ENCODE measurements at regions not wholly inside any gene's neighbourhood (a gene's known extent, or its start where the extent isn't known, plus 50 kb on each side); places are given as distances from the start of the nearest gene placed in this dataset.

DNA sequence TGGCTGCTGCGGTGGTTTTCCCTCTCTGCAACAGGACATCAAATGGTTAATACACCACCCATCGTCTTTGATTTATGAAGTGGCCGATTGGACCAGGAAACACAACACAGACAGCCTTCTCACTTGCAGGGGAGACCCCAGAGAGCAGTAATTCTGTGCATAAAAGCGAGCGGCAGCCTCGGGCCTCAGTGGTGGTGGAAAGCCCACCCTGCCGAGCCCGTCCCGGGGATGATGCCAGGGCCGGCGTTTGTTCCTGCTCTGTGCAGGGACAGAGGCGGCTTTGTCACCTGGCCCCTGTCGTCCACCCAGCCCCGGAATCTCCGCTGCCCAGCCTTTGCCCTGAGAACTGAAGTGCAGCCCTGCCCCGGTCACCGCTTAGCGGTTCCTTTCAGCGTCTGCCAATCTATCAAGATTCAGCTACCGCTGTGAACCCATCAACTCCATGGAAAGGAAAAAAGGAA is 184.4 kb downstream of the TSHZ3 start:
- DNase-seq (ENCODE audit: low read depth in 3 of 3, low spot score in 2 of 3) = no peak

DNA sequence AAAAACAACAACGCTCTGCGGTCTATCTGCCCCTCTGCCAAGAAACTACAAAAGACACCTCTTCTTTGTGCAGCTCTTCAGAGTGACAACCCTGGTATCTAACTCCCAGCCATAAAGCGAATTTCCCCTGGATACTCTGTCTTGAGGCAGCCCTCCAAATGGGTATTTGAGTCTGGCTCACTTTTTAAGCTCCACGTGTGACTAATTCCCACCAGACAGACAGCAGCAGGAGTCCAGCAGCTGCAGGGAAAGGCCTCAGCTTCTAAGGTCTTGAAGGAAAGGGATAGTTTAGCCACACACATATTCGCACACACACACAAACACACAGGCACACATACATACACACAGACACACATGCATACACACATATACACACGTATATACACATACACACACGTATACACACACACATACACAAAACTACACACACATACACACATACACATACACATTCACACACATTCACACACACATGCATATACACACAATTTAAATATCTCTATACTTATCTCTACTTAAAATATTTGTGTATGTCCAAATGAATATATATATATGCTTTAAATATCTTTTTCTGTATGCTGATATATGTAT is 188.8 kb downstream of the TSHZ3 start:
- DNase-seq (ENCODE audit: low read depth in 3 of 3, low spot score in 2 of 3) = no peak

DNA sequence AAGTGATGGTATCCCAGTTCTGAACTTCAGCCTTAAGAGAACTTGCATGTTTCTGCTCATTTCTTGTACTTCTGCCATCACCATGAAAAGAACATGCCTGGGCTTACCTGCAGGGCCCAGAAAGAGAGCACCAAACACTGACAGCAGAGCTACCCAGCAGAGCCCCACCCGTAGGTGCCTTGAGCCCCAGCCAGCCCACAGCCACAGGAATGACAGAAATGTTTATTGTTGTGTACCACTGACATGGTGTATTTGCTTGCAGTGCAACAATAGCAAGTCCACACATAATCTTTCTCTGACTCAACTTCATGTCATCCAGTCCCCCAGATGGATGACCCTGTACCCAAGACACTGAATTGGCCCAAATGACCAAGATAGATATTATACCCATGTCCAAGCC is 195.2 kb downstream of the TSHZ3 start:
- DNase-seq (ENCODE audit: low read depth in 3 of 3, low spot score in 2 of 3) = no peak

DNA sequence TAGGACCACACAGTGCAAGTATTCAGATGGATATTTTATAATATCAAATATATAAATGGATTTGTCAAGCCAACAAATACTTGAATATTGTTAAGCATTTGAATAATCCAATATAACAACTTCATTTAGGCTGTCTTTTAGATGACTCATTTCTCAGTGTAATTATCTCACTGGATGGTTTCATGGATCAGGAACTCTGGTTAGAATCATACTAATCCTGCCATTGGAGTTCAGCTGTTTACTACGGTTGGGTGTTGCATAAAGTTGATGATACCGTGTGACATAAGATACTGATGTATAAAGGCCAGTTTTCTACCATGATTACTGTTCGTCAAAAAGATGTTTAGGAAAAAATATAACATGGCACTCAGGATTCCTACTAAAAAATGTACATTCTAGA is 196.3 kb downstream of the TSHZ3 start:
- no peak for DNase-seq (ENCODE audit: low read depth in 3 of 3, low spot score in 2 of 3)

DNA sequence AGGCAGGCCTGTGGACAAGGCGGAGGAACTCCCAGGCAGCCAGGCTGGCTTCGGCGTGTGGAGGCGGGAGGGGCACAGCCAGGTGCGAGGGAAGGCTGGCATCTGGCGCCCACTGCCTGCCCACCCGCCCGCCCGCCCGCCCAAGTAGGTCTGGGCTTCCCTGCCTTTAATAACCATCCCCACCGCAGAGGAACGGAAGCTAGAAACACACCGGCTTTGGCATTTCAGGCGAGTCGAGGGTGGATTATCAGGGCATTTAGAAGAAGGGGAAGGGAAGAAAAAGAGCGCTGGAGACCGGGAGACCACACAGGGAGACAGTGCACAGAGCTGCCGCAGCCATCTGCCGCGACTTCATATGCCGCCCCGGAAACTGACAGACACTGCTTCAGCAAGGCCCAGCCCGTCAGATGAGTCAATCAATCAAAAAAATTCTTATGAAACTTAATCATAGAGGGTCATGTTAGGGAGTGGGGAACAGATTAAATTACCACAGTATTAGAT is 199.7 kb downstream of the TSHZ3 start:
- no peak for DNase-seq (ENCODE audit: low read depth in 3 of 3, low spot score in 2 of 3)

DNA sequence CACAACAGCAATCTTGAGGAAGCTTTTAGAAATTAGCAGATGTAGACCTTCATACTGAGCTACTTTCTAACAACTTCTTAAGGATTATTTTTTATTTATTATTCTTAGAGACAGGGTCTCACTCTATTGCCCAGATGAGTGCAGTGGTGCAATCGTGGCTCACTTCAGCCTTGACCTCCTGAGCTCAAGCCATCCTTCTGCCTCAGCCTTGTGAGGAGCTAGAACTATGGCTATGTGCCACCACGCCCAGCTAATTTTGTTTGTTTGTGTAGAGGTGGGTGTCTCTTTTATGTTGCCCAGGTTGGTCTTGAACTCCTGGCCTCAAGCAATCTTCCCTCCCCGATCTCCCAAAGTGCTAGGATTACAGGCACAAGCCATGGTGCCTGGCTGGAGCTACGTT is 200.6 kb downstream of the TSHZ3 start:
- no peak for DNase-seq (ENCODE audit: low read depth in 3 of 3, low spot score in 2 of 3)

DNA sequence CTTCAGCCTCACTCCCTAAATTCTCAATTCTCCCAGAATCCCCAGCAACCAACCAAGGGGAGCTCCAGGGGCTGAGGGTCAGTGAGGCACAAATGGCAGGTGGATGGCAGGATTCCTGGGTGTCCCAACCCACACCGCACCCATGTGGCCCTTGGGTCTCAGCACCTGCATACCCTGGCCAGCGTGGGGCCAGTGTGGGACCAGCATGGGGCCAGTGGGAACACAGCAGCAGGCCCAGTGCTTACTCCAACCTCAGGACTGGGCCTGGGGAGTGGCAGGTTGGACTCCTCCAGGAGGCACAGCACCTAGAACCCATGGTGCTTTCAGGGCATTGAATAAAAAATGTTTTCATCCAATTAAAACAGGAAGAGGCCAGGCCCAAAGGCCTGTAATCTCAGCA is 202.0 kb downstream of the TSHZ3 start:
- no peak for DNase-seq (ENCODE audit: low read depth in 3 of 3, low spot score in 2 of 3)

DNA sequence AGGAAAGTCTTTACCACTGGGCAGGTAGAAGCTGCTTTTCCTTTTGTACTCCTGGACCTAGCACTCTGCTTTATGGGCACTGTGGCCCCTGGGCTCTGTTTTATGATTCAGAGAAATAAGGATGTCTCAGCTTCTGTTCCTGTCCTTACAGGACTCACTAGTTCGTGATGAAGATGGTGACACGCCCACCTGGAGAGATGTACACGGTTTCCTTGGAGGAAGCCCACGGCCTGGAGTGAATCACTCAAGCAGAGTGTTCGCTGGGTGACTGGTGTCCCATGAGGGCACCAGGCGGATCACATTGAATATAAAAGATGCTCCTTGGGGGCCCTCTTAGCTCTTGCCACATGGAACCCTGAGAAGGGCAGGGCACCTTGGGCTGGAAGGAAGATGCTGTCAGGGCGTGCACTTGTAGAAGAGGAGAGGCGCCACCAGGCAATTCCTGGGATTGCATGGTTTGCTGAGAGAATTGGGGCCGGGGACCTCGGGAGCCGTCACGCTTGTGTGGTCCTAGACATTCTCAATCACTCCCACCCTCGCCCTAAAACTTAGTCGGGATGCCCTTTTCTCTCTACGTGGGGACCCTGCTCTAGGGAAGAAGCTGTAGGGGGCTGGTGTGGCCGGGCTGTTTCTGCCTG is 202.6 kb downstream of the TSHZ3 start:
- DNase-seq (ENCODE audit: low read depth in 3 of 3, low spot score in 2 of 3) = no peak

DNA sequence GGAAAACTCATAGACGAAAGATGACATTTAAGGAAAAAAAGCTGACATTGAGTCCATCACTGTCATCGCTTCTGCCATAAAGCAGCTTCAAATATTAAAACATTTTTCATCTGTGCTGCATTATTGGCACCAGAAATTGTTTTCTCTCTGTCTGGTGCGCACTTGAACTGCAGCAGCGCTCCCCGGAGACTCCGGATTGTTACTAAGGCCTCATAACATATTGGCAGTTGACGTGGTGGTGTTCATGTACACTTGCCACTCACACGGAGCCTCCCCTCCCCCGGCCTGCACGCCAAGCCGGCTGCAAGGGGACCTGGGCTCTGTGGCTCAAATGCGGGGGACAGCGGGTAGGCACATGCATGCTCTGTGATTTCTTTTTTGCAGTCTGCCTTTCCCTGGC is 203.2 kb downstream of the TSHZ3 start:
- DNase-seq (ENCODE audit: low read depth in 3 of 3, low spot score in 2 of 3) = no peak

DNA sequence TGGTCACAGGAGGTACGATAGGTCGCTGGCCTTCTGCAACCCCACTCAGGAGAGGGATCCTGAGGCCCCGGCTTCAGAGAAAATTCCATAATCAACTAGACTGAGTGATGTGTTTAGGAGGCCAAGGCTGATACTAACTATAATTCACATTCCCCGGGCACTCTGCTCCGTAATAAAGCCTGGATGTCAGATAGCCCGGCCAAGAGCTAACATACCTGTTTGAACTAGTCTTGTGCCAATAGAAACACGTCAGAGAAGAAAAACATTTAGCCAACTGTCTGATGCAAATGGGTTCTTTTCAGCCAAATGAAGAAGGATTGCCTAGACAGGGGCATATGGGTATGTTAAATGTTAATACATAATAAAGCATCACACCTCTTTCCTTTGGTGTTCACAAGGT is 204.2 kb downstream of the TSHZ3 start:
- DNase-seq (ENCODE audit: low read depth in 3 of 3, low spot score in 2 of 3) = no peak

DNA sequence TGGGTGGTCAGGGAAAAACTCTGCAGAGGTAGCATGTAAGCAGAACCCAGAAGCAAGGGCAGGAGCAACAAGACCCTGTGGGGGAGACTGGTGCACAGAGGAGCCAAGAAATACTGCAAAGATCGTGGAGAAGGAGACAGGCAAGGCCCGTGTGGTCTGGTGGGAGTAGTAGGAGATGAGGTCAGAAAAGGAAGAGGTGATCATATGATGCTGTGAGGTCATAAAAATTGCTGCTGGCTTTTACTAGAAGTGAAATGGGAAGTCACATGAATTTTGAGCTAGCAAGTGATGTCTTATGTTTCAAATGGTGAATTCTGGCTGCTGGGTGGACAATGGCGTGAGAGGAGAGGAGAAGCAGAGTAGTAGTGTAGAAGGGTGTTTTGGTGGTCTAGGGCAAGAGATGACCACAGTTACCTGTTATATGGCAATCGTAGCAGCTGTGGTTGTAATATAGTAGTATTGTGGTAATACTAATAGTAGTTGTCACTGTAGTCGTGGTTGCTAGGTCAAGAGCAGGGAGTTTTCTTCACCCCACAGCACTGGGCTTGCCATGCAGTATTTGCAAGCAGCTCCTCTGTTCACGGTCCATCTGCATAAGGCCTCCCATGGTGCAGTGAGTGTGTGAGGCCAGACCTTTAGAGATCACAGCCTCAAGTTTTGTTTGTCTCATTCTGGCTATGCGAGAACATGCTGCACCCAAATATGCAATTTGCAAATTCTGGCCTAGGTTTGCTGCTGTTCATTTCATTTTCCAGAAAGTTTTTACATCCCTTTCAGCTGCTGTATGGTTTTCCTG is 205.0 kb downstream of the TSHZ3 start:
- DNase-seq (ENCODE audit: low read depth in 3 of 3, low spot score in 2 of 3) = no peak

DNA sequence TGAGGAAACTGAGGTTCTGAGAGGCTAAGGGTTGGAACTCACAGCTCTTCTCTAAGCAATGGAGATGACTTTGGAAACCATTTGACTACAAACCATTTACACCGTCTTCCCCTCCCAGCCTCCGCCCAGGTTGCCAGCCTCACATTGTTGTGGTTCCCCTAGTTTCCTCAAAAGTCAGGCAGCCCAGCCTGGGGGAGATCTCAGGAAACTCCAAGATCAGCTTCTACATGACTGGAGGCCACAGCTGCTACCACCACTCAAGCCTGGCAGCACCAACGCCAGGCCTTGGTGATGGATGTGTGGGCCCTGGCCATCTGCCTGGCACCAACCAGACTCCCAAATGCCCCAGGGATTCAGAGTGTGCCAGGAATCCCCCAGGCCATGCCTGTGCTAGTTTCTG is 207.9 kb downstream of the TSHZ3 start:
- DNase-seq (ENCODE audit: low read depth in 3 of 3, low spot score in 2 of 3) = no peak

DNA sequence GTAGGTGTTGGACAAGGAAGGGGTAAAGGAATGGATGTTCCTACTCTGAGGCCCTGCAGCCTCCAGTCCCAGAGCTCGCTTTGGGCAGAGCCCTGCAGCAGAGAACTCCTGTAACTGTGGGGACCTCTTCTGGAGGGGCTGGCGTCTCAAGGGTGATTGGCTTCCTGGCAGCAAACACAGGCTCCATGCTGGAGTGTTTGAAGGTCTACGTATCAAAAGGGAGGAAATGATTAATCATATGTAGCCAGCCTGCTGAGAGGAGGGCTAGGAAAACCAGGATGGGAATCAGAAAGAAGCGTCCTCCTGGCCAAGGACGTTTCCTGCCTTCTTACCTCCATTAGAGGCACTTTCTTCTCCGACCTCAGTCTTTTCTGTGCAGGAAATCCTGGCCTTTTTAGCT is 208.5 kb downstream of the TSHZ3 start:
- DNase-seq (ENCODE audit: low read depth in 3 of 3, low spot score in 2 of 3) = no peak

DNA sequence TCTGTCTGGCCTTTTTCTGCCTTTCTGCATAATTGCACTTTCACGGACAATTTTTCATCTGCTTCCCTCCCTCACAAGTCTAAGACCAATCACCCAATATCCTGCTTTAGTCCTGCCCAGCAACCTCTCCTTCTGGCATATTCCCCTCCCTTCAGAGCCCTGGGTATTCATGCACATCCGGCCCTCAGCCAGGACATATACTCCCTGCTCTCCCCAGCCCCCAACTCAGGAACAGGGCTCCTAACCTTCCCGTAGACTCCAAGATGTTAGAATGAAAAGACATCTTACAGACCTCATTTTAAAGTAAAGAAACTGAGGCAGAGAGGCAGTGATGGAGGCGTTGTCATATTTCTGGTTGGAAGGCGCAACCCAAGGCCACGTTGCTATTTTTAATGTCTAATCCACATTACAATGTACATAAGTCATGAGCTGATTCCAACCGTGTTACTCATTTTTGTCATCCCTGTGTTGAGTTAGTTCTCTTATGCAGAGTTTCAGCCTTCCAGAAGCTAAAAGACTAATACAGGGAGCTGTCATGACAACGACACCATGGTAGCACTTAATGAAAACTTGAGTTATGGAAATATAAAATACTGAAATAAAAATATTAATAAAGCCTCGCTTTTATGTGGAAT is 209.2 kb downstream of the TSHZ3 start:
- no peak for DNase-seq (ENCODE audit: low read depth in 3 of 3, low spot score in 2 of 3)

DNA sequence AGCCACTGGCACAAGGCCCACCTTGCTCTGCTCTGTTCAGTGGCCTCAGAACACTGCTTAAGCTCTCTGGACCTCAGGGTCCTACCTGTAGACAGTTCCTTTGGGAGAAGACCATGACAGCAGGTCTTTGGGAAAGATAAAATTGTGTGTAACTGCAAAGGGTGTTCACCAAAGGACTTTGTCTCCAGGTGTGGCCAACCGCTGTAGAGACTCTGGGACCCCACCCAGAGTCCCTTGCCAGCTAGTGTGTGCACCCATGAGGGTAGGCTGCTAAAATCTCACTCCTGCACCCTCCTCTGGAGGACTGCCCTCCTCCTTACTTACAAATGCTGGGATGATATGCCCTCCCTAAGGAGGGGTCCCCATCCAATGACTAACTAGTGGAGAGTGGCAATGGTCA is 211.2 kb downstream of the TSHZ3 start:
- DNase-seq (ENCODE audit: low read depth in 3 of 3, low spot score in 2 of 3) = no peak

DNA sequence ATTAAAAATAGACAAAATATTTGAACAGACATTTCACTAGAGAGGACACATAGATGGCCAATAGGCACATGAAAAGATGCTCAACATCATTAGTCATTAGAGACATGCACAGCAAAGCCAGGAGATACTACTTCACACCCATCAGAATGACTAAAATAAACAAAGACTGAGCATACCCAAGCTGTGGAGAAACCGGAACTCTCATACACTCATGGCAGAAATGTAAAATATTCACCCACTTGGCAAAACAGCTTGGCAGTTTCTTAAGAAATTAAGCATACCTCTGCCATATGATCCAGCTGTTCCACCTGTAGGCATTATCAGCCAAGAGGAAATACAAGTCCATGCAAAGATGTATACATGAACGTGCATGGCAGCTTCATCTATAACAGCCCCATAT is 213.4 kb downstream of the TSHZ3 start:
- DNase-seq (ENCODE audit: low read depth in 3 of 3, low spot score in 2 of 3) = no peak

DNA sequence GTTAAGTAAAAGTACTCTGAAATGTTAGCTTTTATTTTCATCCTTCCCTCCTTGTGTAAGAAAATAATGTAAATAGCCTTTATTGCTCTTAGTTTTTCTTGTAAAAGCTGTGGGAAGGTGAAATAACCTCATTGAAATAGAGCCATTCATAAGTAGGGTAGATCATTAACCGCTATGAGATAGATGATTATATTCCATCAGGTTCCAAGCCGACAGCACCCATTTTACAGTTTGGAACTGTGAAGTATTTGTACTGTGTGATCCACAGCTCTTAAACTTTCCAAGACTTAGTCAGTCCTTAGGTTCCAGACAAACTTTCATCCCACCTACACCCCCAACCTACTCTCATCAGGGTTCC is 216.5 kb downstream of the TSHZ3 start:
- DNase-seq (ENCODE audit: low read depth in 3 of 3, low spot score in 2 of 3) = no peak

DNA sequence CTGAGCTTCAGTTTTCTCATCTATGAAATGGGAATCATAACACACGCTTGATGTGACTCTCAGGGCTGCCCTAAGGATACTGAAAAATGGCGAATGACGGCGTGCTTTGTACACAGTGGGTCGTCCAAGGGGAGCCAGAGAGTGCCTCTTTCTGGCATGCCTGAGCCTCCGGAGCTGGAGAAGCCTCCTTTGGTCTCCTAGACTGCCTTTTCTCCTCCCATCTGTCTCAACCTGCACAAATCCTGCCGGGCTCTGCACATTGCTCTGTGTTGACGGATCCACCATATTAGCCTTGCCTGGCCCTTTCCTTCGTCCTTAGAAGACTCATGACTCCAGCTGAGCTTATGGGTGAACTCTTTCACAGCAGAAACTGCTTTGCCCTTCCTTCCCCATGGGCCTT is 220.9 kb downstream of the TSHZ3 start:
- DNase-seq (ENCODE audit: low read depth in 3 of 3, low spot score in 2 of 3) = no peak

DNA sequence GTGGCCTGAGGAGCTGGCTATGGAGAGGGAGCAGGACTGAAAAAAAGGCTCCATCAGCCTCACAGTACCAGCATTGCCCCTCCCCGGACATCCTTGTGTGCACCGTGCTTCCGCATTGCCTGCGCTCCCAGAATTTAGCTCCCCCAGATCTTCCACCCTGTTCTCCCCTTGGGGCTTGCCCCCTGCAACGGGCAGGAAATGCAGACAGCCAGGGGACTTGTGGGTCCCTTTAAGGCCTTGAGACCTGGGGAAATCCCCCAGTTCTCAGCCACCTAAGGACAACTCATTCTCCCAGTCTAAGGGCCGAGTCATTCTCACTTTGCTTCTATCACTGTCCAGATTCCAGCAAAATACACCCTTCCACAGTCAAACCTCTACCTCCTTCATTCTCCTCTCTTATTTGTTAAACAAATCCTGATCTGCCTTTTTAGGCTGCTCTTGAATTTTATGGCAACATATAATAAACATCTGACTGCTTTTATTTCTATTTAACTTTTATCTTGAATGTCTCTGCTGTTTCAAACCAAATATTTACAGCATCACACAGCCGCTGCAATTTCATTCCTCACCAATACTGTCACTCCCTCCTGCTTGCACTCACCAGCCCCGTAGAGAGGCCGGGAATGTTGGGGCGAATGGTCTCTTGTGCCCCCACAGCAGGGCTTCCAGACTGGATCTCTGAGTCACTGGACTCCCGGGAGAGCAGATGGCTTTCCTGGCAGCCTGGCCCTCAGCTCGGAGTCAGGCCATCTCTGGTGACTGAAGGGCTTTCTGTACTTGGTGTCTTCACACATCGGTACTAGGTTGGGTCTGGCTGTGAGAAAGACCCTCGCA is 221.9 kb downstream of the TSHZ3 start:
- no peak for DNase-seq (ENCODE audit: low read depth in 3 of 3, low spot score in 2 of 3)

DNA sequence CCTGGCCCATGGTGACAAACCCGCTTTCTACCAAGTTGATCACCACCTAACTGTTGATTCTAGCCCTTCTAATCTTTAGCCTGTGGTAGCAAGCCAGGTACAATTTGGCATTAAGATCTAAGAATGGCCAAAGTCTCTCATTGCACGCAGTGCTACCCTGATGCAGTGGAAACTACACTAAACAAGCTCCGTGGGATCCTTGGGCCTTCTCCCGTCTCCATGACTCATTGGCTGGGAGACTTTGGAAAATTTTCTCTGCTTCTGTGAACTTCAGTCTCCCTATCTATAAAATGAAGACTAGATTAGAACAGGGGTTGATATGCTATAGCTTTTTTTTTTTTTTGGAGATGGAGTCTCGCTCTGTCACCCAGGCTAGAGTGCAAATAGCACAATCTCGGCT is 223.0 kb downstream of the TSHZ3 start:
- DNase-seq (ENCODE audit: low read depth in 3 of 3, low spot score in 2 of 3) = no peak

DNA sequence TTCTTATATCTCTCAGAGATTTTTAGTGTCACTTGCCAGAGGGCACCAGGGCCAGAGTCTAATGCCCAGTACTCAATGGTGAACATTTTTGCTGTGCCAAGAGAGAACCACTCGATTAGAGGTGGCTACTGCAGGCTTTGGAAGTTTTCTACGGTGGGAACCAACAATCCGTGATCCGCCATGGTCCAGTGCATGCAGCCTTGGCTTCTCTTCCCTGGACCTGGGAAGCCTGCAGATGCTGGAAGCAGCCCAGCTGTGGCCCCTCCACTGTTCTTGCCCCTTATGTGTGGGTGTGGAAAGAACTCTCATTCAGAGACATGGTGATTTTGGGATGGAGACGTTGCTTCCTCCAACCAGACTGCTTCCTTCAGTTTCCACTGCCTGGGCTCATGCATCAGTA is 224.2 kb downstream of the TSHZ3 start:
- no peak for DNase-seq (ENCODE audit: low read depth in 3 of 3, low spot score in 2 of 3)
